ENCODE measurements at regions not wholly inside any gene's neighbourhood (a gene's known extent, or its start where the extent isn't known, plus 50 kb on each side); places are given as distances from the start of the nearest gene placed in this dataset.
"Not testable (repeated sequence)": the region's sequence is repeated elsewhere in the genome, so short reads cannot be mapped to it uniquely, and the experiment has no call there.

GRCh38 chr13:18697221-18697620, 484.4 kb downstream of the TUBA3C start:
- H3K36me3 ChIP-seq (ENCODE audit: control insufficient read depth in 3 of 3, insufficient read depth in 2 of 3, low read depth in 1 of 3, low read length in 3 of 3); DNase-seq; H3K27ac ChIP-seq (ENCODE audit: low read depth in 1 of 3, low read length in 2 of 3); H3K27me3 ChIP-seq (ENCODE audit: control insufficient read depth in 3 of 3, insufficient read depth in 3 of 3, low read length in 3 of 3); H3K4me3 ChIP-seq (ENCODE audit: low read depth in 1 of 3, low read length in 3 of 3); FAIRE-seq; H3K9me3 ChIP-seq (ENCODE audit: control insufficient read depth in 2 of 2, insufficient read depth in 1 of 2, low read depth in 1 of 2, low read length in 1 of 2); H3K4me1 ChIP-seq (ENCODE audit: control insufficient read depth in 3 of 3, insufficient read depth in 2 of 3, low read depth in 1 of 3, low read length in 2 of 3): not testable (repeated sequence)
- 90 to 92% (median 90%) methylated on average over 15 to 21 of the region's 21 CpGs for WGBS, 3 donors

GRCh38 chr13:18677403-18677802, 504.2 kb downstream of the TUBA3C start:
- H3K27me3 ChIP-seq (ENCODE audit: control insufficient read depth in 3 of 3, insufficient read depth in 3 of 3, low read length in 3 of 3); DNase-seq; H3K4me3 ChIP-seq (ENCODE audit: low read depth in 1 of 3, low read length in 3 of 3); H3K4me1 ChIP-seq (ENCODE audit: control insufficient read depth in 3 of 3, insufficient read depth in 2 of 3, low read depth in 1 of 3, low read length in 2 of 3); H3K9me3 ChIP-seq (ENCODE audit: control insufficient read depth in 2 of 2, insufficient read depth in 1 of 2, low read depth in 1 of 2, low read length in 1 of 2); H3K27ac ChIP-seq (ENCODE audit: low read depth in 1 of 3, low read length in 2 of 3); FAIRE-seq; H3K36me3 ChIP-seq (ENCODE audit: control insufficient read depth in 3 of 3, insufficient read depth in 2 of 3, low read depth in 1 of 3, low read length in 3 of 3): not testable (repeated sequence)
- WGBS, 3 donors, result 34 to 47% (median 41%) methylated on average over 2 of the region's 2 CpGs

- H3K4me1 ChIP-seq (ENCODE audit: control insufficient read depth in 3 of 3, insufficient read depth in 2 of 3, low read depth in 1 of 3, low read length in 2 of 3); DNase-seq; H3K27me3 ChIP-seq (ENCODE audit: control insufficient read depth in 3 of 3, insufficient read depth in 3 of 3, low read length in 3 of 3); FAIRE-seq; H3K36me3 ChIP-seq (ENCODE audit: control insufficient read depth in 3 of 3, insufficient read depth in 2 of 3, low read depth in 1 of 3, low read length in 3 of 3); H3K27ac ChIP-seq (ENCODE audit: low read depth in 1 of 3, low read length in 2 of 3); H3K9me3 ChIP-seq (ENCODE audit: control insufficient read depth in 2 of 2, insufficient read depth in 1 of 2, low read depth in 1 of 2, low read length in 1 of 2); H3K4me3 ChIP-seq (ENCODE audit: low read depth in 1 of 3, low read length in 3 of 3): not testable (repeated sequence)
- 67 to 81% (median 70%) methylated on average over 2 of the region's 2 CpGs for WGBS, 3 donors
Observed at GRCh38 chr13:18675268-18675667, 506.4 kb downstream of the TUBA3C start.

- H3K4me1 ChIP-seq (ENCODE audit: control insufficient read depth in 3 of 3, insufficient read depth in 2 of 3, low read depth in 1 of 3, low read length in 2 of 3); H3K36me3 ChIP-seq (ENCODE audit: control insufficient read depth in 3 of 3, insufficient read depth in 2 of 3, low read depth in 1 of 3, low read length in 3 of 3); H3K27ac ChIP-seq (ENCODE audit: low read depth in 1 of 3, low read length in 2 of 3); DNase-seq; FAIRE-seq; H3K27me3 ChIP-seq (ENCODE audit: control insufficient read depth in 3 of 3, insufficient read depth in 3 of 3, low read length in 3 of 3); H3K9me3 ChIP-seq (ENCODE audit: control insufficient read depth in 2 of 2, insufficient read depth in 1 of 2, low read depth in 1 of 2, low read length in 1 of 2); H3K4me3 ChIP-seq (ENCODE audit: low read depth in 1 of 3, low read length in 3 of 3): not testable (repeated sequence)
- 90 to 94% (median 90%) methylated on average over 2 to 33 of the region's 33 CpGs for WGBS, 3 donors
Observed at GRCh38 chr13:18673794-18674193, 507.8 kb downstream of the TUBA3C start.

- not testable (repeated sequence) for H3K27me3 ChIP-seq (ENCODE audit: control insufficient read depth in 3 of 3, insufficient read depth in 3 of 3, low read length in 3 of 3); H3K4me1 ChIP-seq (ENCODE audit: control insufficient read depth in 3 of 3, insufficient read depth in 2 of 3, low read depth in 1 of 3, low read length in 2 of 3); H3K27ac ChIP-seq (ENCODE audit: low read depth in 1 of 3, low read length in 2 of 3); H3K4me3 ChIP-seq (ENCODE audit: low read depth in 1 of 3, low read length in 3 of 3); DNase-seq; FAIRE-seq; H3K9me3 ChIP-seq (ENCODE audit: control insufficient read depth in 2 of 2, insufficient read depth in 1 of 2, low read depth in 1 of 2, low read length in 1 of 2); H3K36me3 ChIP-seq (ENCODE audit: control insufficient read depth in 3 of 3, insufficient read depth in 2 of 3, low read depth in 1 of 3, low read length in 3 of 3)
- WGBS, 3 donors, result 86 to 92% (median 87%) methylated on average over 14 to 16 of the region's 16 CpGs
Observed at GRCh38 chr13:18666585-18666984, 515.0 kb downstream of the TUBA3C start.

GRCh38 chr13:18665716-18666115, 515.9 kb downstream of the TUBA3C start:
- H3K36me3 ChIP-seq (ENCODE audit: control insufficient read depth in 3 of 3, insufficient read depth in 2 of 3, low read depth in 1 of 3, low read length in 3 of 3); H3K4me3 ChIP-seq (ENCODE audit: low read depth in 1 of 3, low read length in 3 of 3); H3K27me3 ChIP-seq (ENCODE audit: control insufficient read depth in 3 of 3, insufficient read depth in 3 of 3, low read length in 3 of 3); H3K9me3 ChIP-seq (ENCODE audit: control insufficient read depth in 2 of 2, insufficient read depth in 1 of 2, low read depth in 1 of 2, low read length in 1 of 2); H3K4me1 ChIP-seq (ENCODE audit: control insufficient read depth in 3 of 3, insufficient read depth in 2 of 3, low read depth in 1 of 3, low read length in 2 of 3); DNase-seq; H3K27ac ChIP-seq (ENCODE audit: low read depth in 1 of 3, low read length in 2 of 3); FAIRE-seq: not testable (repeated sequence)
- WGBS, 3 donors, result 87 to 90% (median 88%) methylated on average over 10 to 11 of the region's 16 CpGs

GRCh38 chr13:18665124-18665523, 516.5 kb downstream of the TUBA3C start:
- WGBS, 3 donors, result 87 to 93% (median 91%) methylated on average over 35 to 46 of the region's 46 CpGs
- H3K27ac ChIP-seq (ENCODE audit: low read depth in 1 of 3, low read length in 2 of 3); H3K36me3 ChIP-seq (ENCODE audit: control insufficient read depth in 3 of 3, insufficient read depth in 2 of 3, low read depth in 1 of 3, low read length in 3 of 3); DNase-seq; FAIRE-seq; H3K4me1 ChIP-seq (ENCODE audit: control insufficient read depth in 3 of 3, insufficient read depth in 2 of 3, low read depth in 1 of 3, low read length in 2 of 3); H3K27me3 ChIP-seq (ENCODE audit: control insufficient read depth in 3 of 3, insufficient read depth in 3 of 3, low read length in 3 of 3); H3K9me3 ChIP-seq (ENCODE audit: control insufficient read depth in 2 of 2, insufficient read depth in 1 of 2, low read depth in 1 of 2, low read length in 1 of 2); H3K4me3 ChIP-seq (ENCODE audit: low read depth in 1 of 3, low read length in 3 of 3): not testable (repeated sequence)

GRCh38 chr13:18663222-18663621, 518.4 kb downstream of the TUBA3C start:
- FAIRE-seq; H3K4me1 ChIP-seq (ENCODE audit: control insufficient read depth in 3 of 3, insufficient read depth in 2 of 3, low read depth in 1 of 3, low read length in 2 of 3); H3K9me3 ChIP-seq (ENCODE audit: control insufficient read depth in 2 of 2, insufficient read depth in 1 of 2, low read depth in 1 of 2, low read length in 1 of 2); H3K27ac ChIP-seq (ENCODE audit: low read depth in 1 of 3, low read length in 2 of 3); H3K36me3 ChIP-seq (ENCODE audit: control insufficient read depth in 3 of 3, insufficient read depth in 2 of 3, low read depth in 1 of 3, low read length in 3 of 3); H3K27me3 ChIP-seq (ENCODE audit: control insufficient read depth in 3 of 3, insufficient read depth in 3 of 3, low read length in 3 of 3); H3K4me3 ChIP-seq (ENCODE audit: low read depth in 1 of 3, low read length in 3 of 3); DNase-seq: not testable (repeated sequence)
- no CpG with 5 or more reads among the region's 1 CpG for WGBS, 3 donors

- 32 to 42% (median 35%) methylated on average over 7 to 8 of the region's 8 CpGs for WGBS, 3 donors
Observed at GRCh38 chr13:18643644-18644172, 537.9 kb downstream of the TUBA3C start.

More at GRCh38 chr13:18643644-18644172, 537.9 kb downstream of the TUBA3C start:
- H3K36me3 ChIP-seq (ENCODE audit: control insufficient read depth in 3 of 3, insufficient read depth in 2 of 3, low read depth in 1 of 3, low read length in 3 of 3); H3K4me3 ChIP-seq (ENCODE audit: low read depth in 1 of 3, low read length in 3 of 3); H3K4me1 ChIP-seq (ENCODE audit: control insufficient read depth in 3 of 3, insufficient read depth in 2 of 3, low read depth in 1 of 3, low read length in 2 of 3); H3K9me3 ChIP-seq (ENCODE audit: control insufficient read depth in 2 of 2, insufficient read depth in 1 of 2, low read depth in 1 of 2, low read length in 1 of 2); FAIRE-seq; DNase-seq; H3K27me3 ChIP-seq (ENCODE audit: control insufficient read depth in 3 of 3, insufficient read depth in 3 of 3, low read length in 3 of 3); H3K27ac ChIP-seq (ENCODE audit: low read depth in 1 of 3, low read length in 2 of 3): not testable (repeated sequence)

Data from small intestine (tissue), 7 donors.